ENCODE measurements at regions not wholly inside any gene's neighbourhood (a gene's known extent, or its start where the extent isn't known, plus 50 kb on each side); places are given as distances from the start of the nearest gene placed in this dataset.

- Histone ChIP-seq H3K9me3 (ENCODE audit: control insufficient read depth, low read depth, low read length) (peaks cover 6% of the 10 kb centered on the region), H3K36me3 (ENCODE audit: control insufficient read depth in 2 of 2, extremely low read depth in 1 of 2, insufficient read depth in 2 of 2, low read length in 2 of 2) (no peaks in the 10 kb centered on the region), H3K27me3 (ENCODE audit: control insufficient read depth, extremely low read depth, insufficient read depth, low read length) (no peaks in the 10 kb centered on the region), H3K4me3 (ENCODE audit: control insufficient read depth in 2 of 3, extremely low read depth in 1 of 3, insufficient read depth in 2 of 3, low read depth in 1 of 3, low read length in 3 of 3) (no peak overlapping the region), H3K79me2 (ENCODE audit: control insufficient read depth, insufficient read depth, low read length) (no peaks in the 10 kb centered on the region), H4K20me1 (ENCODE audit: control insufficient read depth, extremely low read depth, insufficient read depth, low read length) (no peaks in the 10 kb centered on the region), H2AFZ (ENCODE audit: control insufficient read depth, low read length) (no peak overlapping the region), H3K9ac (ENCODE audit: control insufficient read depth, extremely low read depth, insufficient read depth, low read length) (no peak overlapping the region), H3K9me1 (ENCODE audit: control insufficient read depth, extremely low read depth, insufficient read depth, low read length) (no peaks in the 10 kb centered on the region), H3K27ac (ENCODE audit: control insufficient read depth, insufficient read depth, low read length) (no peak overlapping the region), H3K4me1 (ENCODE audit: control insufficient read depth, extremely low read depth, insufficient read depth, low read length) (no peaks in the 10 kb centered on the region), H3K4me2 (ENCODE audit: control insufficient read depth, extremely low read depth, insufficient read depth, low read depth, low read length) (no peak overlapping the region)
- no peak for TF ChIP-seq EZH2 (IDR thresholded peaks at IDR 0.05; ENCODE audit: low read length)
- TF ChIP-seq, protein P1, sequence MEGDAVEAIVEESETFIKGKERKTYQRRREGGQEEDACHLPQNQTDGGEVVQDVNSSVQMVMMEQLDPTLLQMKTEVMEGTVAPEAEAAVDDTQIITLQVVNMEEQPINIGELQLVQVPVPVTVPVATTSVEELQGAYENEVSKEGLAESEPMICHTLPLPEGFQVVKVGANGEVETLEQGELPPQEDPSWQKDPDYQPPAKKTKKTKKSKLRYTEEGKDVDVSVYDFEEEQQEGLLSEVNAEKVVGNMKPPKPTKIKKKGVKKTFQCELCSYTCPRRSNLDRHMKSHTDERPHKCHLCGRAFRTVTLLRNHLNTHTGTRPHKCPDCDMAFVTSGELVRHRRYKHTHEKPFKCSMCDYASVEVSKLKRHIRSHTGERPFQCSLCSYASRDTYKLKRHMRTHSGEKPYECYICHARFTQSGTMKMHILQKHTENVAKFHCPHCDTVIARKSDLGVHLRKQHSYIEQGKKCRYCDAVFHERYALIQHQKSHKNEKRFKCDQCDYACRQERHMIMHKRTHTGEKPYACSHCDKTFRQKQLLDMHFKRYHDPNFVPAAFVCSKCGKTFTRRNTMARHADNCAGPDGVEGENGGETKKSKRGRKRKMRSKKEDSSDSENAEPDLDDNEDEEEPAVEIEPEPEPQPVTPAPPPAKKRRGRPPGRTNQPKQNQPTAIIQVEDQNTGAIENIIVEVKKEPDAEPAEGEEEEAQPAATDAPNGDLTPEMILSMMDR (optimal IDR thresholded peaks at IDR 0.05 in 1 of 3, IDR thresholded peaks at IDR 0.05 in 1 of 3, conservative IDR thresholded peaks at IDR 0.05 in 1 of 3; ENCODE audit: extremely low read depth in 1 of 3, insufficient read depth in 2 of 3, low read length in 3 of 3) = no peak
- FAIRE-seq (no peak), DNase-seq (ENCODE audit: low read depth, low spot score) (no peak)
- dilution Hi-C loops (cut with MboI; ENCODE audit: extremely low pct_ligation_motif_present, low sequenced_read_pairs) = no loop called here
Observed at GRCh38 chr10:130987401-130987800, 324.1 kb downstream of the TCERG1L start.

GRCh38 chr10:130989670-130990232 lies 321.8 kb downstream of the TCERG1L start:
- Histone ChIP-seq H3K9ac (ENCODE audit: control insufficient read depth, extremely low read depth, insufficient read depth, low read length) (no peak overlapping the region), H3K4me1 (ENCODE audit: control insufficient read depth, extremely low read depth, insufficient read depth, low read length) (no peaks in the 10 kb centered on the region)
- FAIRE-seq = no peak

More at GRCh38 chr10:130989670-130990232, 321.8 kb downstream of the TCERG1L start:
- Histone ChIP-seq H3K9me1 (ENCODE audit: control insufficient read depth, extremely low read depth, insufficient read depth, low read length) (no peaks in the 10 kb centered on the region), H3K4me2 (ENCODE audit: control insufficient read depth, extremely low read depth, insufficient read depth, low read depth, low read length) (no peak overlapping the region), H4K20me1 (ENCODE audit: control insufficient read depth, extremely low read depth, insufficient read depth, low read length) (no peaks in the 10 kb centered on the region), H3K4me3 (ENCODE audit: control insufficient read depth in 2 of 3, extremely low read depth in 1 of 3, insufficient read depth in 2 of 3, low read depth in 1 of 3, low read length in 3 of 3) (no peak overlapping the region), H3K27me3 (ENCODE audit: control insufficient read depth, extremely low read depth, insufficient read depth, low read length) (no peaks in the 10 kb centered on the region), H3K9me3 (ENCODE audit: control insufficient read depth, low read depth, low read length) (peaks cover 7% of the 10 kb centered on the region), H3K79me2 (ENCODE audit: control insufficient read depth, insufficient read depth, low read length) (no peaks in the 10 kb centered on the region), H2AFZ (ENCODE audit: control insufficient read depth, low read length) (no peak overlapping the region), H3K36me3 (ENCODE audit: control insufficient read depth in 2 of 2, extremely low read depth in 1 of 2, insufficient read depth in 2 of 2, low read length in 2 of 2) (no peaks in the 10 kb centered on the region), H3K27ac (ENCODE audit: control insufficient read depth, insufficient read depth, low read length) (no peak overlapping the region)
- TF ChIP-seq, protein P1 (optimal IDR thresholded peaks at IDR 0.05 in 1 of 3, IDR thresholded peaks at IDR 0.05 in 1 of 3, conservative IDR thresholded peaks at IDR 0.05 in 1 of 3; ENCODE audit: extremely low read depth in 1 of 3, insufficient read depth in 2 of 3, low read length in 3 of 3) = no peak
- TF ChIP-seq EZH2 (IDR thresholded peaks at IDR 0.05; ENCODE audit: low read length) = no peak
- dilution Hi-C loops (cut with MboI; ENCODE audit: extremely low pct_ligation_motif_present, low sequenced_read_pairs) = no loop called here
- DNase-seq (ENCODE audit: low read depth, low spot score) = no peak
